ENCODE measurements at regions not wholly inside any gene's neighbourhood (a gene's known extent, or its start where the extent isn't known, plus 50 kb on each side); places are given as distances from the start of the nearest gene placed in this dataset.

DNA sequence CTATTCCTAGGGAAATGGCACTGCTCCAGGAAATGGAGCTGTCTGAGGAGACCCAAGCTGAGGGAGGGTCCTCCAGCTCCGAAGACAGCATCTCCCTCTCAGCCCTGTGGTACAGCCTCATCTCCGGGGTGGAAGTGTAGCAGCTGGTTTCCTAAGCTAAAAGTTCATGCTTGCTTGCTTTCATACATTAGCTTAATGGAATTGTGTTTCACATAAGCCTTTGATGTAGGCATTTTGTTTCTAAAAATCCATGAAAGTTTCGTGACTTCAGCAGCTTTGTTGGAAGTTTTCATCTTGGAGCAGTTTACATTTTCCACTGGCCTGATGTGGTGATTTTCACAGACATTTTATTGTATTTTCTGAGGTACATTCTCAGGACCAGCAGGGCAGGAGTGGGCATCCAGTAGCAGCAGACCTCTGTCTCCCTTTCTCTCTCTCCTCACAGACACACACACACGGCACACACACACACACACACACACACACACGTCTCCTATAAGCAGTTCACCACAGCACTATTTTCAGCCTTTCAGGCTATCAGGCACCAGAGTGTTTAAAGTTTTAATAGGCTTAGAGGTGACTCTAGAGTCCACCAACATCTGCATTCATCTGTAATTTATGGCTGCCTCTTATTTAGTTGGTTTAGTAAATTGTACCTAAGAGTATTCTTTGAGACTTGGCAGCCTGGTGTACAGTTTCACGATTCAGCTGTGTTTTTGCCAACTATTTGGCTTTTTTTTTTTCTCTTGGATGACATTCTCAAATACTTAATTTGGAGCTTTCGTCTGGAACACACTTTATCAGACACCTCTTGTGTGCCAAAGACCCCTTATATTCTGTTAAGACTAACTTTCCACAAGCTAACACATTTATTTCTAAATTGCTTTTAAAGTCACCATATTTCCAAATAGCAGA, 225.8 kb upstream of the SFRP2 start:
- TF ChIP-seq, protein P1, sequence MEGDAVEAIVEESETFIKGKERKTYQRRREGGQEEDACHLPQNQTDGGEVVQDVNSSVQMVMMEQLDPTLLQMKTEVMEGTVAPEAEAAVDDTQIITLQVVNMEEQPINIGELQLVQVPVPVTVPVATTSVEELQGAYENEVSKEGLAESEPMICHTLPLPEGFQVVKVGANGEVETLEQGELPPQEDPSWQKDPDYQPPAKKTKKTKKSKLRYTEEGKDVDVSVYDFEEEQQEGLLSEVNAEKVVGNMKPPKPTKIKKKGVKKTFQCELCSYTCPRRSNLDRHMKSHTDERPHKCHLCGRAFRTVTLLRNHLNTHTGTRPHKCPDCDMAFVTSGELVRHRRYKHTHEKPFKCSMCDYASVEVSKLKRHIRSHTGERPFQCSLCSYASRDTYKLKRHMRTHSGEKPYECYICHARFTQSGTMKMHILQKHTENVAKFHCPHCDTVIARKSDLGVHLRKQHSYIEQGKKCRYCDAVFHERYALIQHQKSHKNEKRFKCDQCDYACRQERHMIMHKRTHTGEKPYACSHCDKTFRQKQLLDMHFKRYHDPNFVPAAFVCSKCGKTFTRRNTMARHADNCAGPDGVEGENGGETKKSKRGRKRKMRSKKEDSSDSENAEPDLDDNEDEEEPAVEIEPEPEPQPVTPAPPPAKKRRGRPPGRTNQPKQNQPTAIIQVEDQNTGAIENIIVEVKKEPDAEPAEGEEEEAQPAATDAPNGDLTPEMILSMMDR (IDR thresholded peaks at IDR 0.05; ENCODE audit: insufficient read depth, low read length, poor library complexity, severe bottlenecking) = no peak
- TF ChIP-seq EZH2phosphoT487 (conservative IDR thresholded peaks at IDR 0.05; ENCODE audit: low read length) = no peak
